OCI-M1 (cell line): ENCODE measurements at regions not wholly inside any gene's neighbourhood (a gene's known extent, or its start where the extent isn't known, plus 50 kb on each side); places are given as distances from the start of the nearest gene placed in this dataset.

Experiments
- DNase-seq: peaks from one replicate; lab custom pipeline; 2025; lab: John Stamatoyannopoulos, UW

GRCh38 chr21:27646056-27646455, 679.2 kb upstream of the ADAMTS5 start:
- no peak for DNase-seq

- DNase-seq = no peak
Observed at GRCh38 chr21:27645285-27645684, 678.4 kb upstream of the ADAMTS5 start.

- no peak for DNase-seq
Observed at GRCh38 chr21:27643326-27643725, 676.4 kb upstream of the ADAMTS5 start.

- no peak for DNase-seq
Observed at GRCh38 chr21:27639286-27639685, 672.4 kb upstream of the ADAMTS5 start.

DNA sequence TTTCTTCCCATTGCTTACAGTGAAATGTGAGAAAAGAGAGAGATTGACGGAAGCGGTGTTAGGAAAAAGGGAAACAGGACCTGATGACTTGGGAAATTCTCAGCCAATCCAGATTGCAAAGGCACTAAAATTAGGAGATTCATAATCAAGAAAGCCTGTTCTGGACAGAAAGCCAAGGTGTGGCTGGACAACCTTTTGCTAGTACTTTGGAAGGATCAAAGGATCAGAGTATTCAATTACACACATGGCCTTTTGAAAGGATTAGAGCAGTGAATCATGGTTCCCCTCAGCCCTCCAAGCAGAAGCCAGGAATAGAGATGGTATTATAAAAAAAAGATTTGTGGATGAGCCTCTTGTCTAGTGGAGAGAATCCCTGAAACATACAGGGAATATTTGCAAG, 669.8 kb upstream of the ADAMTS5 start:
- no peak for DNase-seq

DNA sequence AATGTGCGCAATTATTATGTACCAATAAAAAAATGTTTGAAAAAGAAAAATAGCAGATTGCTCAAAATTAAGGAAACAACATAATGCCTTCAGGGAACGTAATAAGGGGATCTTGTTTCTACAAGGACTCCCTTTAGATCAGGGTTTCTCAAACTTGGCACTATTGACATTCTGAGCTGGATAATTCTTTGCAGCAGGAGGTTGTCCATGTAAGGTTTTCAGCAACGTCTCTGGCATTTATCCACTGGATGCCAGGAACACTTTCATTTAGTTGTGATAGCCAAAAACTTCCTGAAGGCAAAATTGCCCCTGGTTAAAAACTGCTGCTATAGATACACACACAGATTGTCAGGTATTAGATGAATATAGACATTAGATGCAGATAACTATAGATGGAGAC, 666.7 kb upstream of the ADAMTS5 start:
- no peak for DNase-seq

DNA sequence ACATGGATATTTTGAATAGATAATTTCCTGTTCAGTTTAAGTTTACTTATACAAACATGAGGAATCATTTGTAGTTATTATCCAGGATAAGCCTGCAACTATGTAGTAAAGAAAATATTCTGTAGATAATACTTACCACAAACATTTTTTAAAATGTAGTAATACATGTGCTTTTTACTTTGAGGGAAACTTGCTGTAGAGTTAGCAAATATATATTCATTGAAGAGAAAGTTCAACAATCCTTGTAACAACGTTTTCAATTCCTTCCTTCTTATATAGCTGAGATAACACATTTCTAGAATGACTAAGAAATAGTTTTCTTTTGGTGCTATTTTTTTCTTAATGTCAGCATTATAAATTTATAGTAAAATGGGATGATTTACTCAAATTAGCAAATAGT, 664.6 kb upstream of the ADAMTS5 start:
- no peak for DNase-seq

DNA sequence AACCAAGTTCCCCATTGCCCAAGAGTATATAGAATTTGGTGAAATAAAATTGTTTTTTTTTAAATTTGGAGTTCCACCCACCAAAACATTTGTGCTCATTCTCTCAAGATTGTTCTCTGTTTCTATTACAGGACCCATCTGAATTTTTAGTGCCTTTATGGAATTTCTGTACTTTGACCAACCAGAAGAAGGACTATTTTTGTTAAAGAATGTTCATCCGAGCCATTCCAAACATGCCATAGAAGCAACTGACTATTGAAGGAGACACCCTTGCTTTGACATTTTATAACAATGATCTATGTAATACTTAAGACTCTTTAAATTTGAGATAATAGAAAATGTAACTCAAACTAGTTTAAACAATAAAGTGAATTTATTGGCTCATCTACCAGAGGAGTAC, 655.7 kb upstream of the ADAMTS5 start:
- no peak for DNase-seq

GRCh38 chr21:27614231-27614630, 647.3 kb upstream of the ADAMTS5 start:
- no peak for DNase-seq

- DNase-seq = no peak
Observed at GRCh38 chr21:27606422-27606821, 639.5 kb upstream of the ADAMTS5 start.

DNA sequence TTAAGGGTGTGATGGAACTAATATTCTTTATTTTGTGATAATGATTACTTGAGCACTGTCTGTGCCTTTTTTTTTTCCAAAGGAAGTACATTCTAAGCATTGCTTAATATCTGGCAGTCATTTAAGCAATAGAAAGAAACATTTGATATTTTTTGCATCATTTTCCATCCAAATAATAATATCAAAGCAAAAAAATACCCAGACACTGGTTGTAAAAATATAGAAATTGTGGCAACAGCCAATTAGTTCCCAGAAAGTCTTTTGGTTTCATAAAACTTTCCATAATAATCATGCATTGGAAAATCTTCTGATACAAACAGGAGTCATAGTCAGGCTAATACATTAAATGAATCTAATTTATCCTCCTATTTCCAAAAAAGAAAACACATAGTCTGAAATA, 629.3 kb upstream of the ADAMTS5 start:
- no peak for DNase-seq

DNA sequence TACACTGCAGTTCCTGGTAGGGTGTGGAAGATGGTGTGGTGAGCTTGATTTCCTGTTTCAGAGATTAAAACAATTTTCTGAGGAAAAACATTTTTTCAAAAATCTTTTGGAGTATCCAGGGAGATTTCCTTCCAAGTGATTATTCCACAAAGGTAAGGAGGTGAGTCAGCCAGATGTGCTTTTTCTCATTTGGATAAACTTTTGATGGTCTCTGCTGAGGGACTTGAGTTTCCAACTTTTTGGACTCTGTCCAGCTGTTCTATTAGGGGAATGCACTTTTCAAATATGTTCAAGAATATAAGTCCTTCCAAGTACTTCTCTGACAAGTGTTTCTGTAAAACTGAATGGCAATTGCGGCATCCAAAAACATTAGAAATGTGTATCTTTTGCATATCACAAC, 628.8 kb upstream of the ADAMTS5 start:
- DNase-seq = no peak

- DNase-seq = no peak
Observed at GRCh38 chr21:27590271-27590670, 623.4 kb upstream of the ADAMTS5 start.

- DNase-seq = no peak
Observed at GRCh38 chr21:27589781-27590180, 622.9 kb upstream of the ADAMTS5 start.

DNA sequence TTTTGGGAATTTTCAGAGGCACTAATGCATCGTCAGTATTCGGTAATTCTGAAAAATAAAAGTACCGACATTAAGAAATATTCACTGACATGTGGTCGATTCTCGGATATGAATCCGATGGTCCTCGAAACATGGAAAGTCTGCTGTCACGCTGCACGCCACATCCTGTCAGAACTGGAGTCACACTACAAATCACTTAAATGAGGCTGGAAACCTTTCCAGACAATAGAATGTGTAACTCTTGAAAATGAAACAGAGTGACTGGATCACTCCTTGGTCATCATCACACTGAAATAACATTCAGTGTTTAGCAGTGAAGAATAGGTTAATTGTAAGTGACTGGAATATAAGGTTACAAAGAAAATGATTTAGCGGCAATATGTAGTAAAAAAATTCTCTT, 620.1 kb upstream of the ADAMTS5 start:
- DNase-seq = no peak

DNA sequence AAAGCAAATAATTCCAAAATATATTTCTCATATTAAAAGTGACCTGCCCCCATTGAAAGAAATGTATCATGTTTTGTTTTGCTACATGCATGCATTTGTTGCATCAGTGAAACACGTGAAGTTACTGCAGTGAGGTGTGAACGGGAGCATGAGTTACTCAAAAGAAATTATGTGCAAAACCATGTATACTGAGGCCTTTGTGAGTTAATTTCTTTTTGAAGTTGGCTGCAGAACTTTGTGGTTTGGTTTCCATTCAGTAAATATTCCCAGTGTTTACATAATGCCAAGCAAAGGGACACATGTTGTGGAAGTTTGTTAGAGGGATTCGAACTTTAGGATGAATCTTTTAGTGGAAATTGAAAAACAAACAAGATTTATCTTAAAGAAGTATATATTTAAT, 619.4 kb upstream of the ADAMTS5 start:
- DNase-seq = no peak

DNA sequence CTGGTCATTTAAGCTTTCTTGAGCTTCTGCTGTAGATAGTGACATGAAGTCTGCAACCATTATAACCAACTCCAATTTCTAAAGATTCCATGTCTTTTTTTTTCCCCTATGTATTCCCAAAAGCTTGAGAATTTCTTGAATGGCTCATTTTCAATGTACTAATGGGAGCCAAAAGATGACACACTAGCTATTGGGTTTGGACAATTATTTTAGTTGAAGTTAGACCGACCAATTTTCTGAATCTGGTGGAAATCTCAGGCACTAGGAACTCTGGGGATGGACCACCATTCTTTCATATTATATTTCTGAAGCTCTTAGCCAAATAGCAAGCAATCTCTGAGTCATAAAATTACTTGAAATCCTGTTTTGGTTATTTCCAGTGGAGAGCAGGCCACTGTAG, 617.4 kb upstream of the ADAMTS5 start:
- no peak for DNase-seq

- no peak for DNase-seq
Observed at GRCh38 chr21:27582948-27583430, 616.1 kb upstream of the ADAMTS5 start.

DNA sequence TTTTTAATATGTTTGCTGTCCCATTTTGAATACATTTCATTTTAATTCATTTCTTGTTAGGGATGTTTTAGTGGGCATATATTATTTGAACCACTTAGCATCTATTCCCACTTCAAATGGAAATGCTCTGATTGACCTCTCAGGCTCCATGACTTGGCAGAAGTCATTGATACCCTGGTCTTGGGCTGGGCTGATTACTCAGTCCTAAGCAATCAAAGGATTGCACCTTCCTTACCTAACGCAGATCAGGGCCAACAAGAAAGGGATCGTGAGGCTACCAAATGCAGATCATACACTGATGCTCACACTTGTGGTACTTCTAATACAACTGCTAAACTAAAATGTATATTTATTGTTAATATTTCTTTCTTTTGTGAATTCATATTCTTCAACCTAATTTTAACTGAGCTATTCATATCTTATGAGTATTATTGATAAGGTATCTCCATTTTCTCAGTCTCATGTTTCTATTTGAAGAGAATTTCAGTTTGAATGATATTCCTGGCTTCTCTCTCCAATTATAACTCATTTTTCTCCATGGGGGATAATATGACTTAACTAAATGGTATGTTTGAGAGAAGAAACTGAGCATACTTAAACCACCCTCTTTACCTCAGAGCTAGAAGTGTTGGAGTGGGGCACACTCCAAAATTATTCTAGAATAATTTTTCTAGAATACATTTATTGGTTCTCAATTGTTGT, 615.5 kb upstream of the ADAMTS5 start:
- DNase-seq = no peak

DNA sequence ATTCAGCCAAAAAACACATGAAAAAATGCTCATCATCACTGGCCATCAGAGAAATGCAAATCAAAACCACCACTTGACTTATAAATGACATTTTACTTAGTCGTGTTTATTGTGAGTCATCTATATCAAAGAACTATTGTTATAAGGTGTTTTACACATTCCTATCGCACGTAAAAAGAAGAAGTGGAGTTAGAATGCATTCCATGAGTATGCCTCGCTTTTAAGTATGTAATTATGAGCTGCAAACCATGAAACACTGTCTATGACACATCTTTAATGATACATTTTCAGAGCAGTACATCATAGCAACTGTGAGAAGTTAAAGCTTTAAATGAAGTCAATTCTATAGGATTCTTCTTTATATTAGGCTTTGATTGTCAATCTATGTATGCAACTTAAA, 614.3 kb upstream of the ADAMTS5 start:
- no peak for DNase-seq

- no peak for DNase-seq
Observed at GRCh38 chr21:27580276-27580675, 613.4 kb upstream of the ADAMTS5 start.

DNA sequence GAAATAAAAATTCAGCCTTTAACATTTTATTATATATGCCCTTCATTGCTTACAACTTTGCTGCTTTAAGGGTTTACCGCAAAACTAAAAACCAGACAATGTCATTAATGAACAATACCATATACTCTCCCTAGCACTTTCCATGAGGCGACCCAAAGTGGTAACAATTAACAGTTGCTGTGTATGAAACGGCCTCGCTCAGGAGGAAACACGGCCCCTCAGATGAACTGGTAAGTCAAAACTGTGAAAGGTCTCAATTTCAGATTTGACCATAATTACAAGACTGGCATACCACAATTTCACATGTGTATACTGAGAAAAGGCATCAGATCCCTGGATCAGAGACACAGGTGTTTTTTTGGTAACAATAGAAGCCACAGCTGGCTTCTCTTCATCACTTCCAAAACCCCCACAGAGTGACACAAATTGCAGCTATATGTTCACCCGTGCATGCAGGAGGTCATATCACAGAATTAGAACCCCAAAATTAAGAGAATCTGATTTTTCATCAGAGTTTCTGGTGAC, 611.9 kb upstream of the ADAMTS5 start:
- no peak for DNase-seq

- DNase-seq = no peak
Observed at GRCh38 chr21:27572696-27573095, 605.8 kb upstream of the ADAMTS5 start.

DNA sequence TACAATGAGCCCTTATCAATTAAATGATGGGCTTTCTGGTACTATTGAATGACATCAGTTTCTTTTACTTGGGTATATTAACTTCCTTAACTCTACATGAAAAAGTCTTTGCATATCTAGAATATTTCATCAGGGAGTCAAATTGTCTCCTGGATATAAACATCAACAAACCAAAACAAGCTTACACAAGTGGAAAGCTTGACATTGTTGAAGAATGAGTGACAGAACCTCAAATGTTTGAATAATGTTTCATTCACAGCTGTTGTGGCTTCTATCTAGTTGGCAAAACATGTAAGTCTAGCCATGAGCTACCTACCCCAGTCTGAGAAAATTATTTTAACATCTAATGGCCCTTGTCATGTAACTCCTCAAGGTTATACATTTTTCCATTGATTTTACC, 604.8 kb upstream of the ADAMTS5 start:
- DNase-seq = no peak
